GM12865 (cell line): ENCODE measurements at regions not wholly inside any gene's neighbourhood (a gene's known extent, or its start where the extent isn't known, plus 50 kb on each side); places are given as distances from the start of the nearest gene placed in this dataset.

Experiments used
- DNase-seq: peaks from one replicate; pipeline ENCODE4 v3.0.0; 2010; ENCODE audit warnings: low read depth
- H3K4me3 ChIP-seq: 2 replicates; pipeline ENCODE4 v1.5.1; 2011; ENCODE audit warnings: mild to moderate bottlenecking, low read depth, low read length, control low read depth
- CTCF ChIP-seq: IDR thresholded peaks from 2 replicates; pipeline ENCODE4 v1.5.1; 2011; ENCODE audit warnings: low read length, control low read depth, low read depth, inconsistent platforms; ENCODE audit not compliant: insufficient read depth; ENCODE audit errors: missing control alignments

- peak; percentile 14 for DNase-seq
- TF ChIP-seq CTCF, result no peak
- no peak overlapping the region for H3K4me3 ChIP-seq
These were observed 111.7 kb upstream of the KLHL14 start for GRCh38 chr18:32884543-32884942.

- no peak overlapping the region for H3K4me3 ChIP-seq
- TF ChIP-seq CTCF, result no peak
- DNase-seq, result no peak
These were observed 108.2 kb upstream of the KLHL14 start for GRCh38 chr18:32881009-32881408.

GRCh38 chr18:32879497-32879896 is 106.7 kb upstream of the KLHL14 start:
- no peak for DNase-seq
- H3K4me3 ChIP-seq, result no peak overlapping the region
- TF ChIP-seq CTCF, result no peak

GRCh38 chr18:32878436-32878835 is 105.6 kb upstream of the KLHL14 start:
- TF ChIP-seq CTCF, result no peak
- DNase-seq, result no peak
- H3K4me3 ChIP-seq, result no peak overlapping the region

- no peak for DNase-seq
- H3K4me3 ChIP-seq, result no peak overlapping the region
- TF ChIP-seq CTCF, result no peak
These were observed 104.5 kb upstream of the KLHL14 start for GRCh38 chr18:32877371-32877770.

GRCh38 chr18:32875625-32876024 is 102.8 kb upstream of the KLHL14 start:
- no peak overlapping the region for H3K4me3 ChIP-seq
- no peak for DNase-seq
- TF ChIP-seq CTCF, result no peak

- no peak for DNase-seq
- no peak for TF ChIP-seq CTCF
- no peak overlapping the region for H3K4me3 ChIP-seq
These were observed 99.0 kb upstream of the KLHL14 start for GRCh38 chr18:32871786-32872185.
